ENCODE measurements at regions not wholly inside any gene's neighbourhood (a gene's known extent, or its start where the extent isn't known, plus 50 kb on each side); places are given as distances from the start of the nearest gene placed in this dataset.

GRCh38 chr2:226185616-226186211 lies 613.9 kb downstream of the IRS1 start:
- intact Hi-C loops (cut with DNase I, micrococcal nuclease): no loop called here
- H3K27ac ChIP-seq (ENCODE audit: low read depth in 1 of 2, low read length in 2 of 2): no peak overlapping the region
- no peaks in the 10 kb centered on the region for H3K36me3 Mint-ChIP-seq (ENCODE audit: low read depth)

GRCh38 chr2:226184940-226185615 lies 614.5 kb downstream of the IRS1 start:
- H3K9me3 Mint-ChIP-seq: no peaks in the 10 kb centered on the region
- CTCF ChIA-PET: no interaction called here
- H3K36me3 ChIP-seq (ENCODE audit: insufficient read depth, low read length): no peaks in the 10 kb centered on the region
- no peaks in the 10 kb centered on the region for H3K27me3 ChIP-seq (ENCODE audit: control insufficient read depth in 1 of 2, insufficient read depth in 2 of 2, low read length in 2 of 2)
- no peak for TF ChIP-seq CTCF (IDR thresholded peaks at IDR 0.05)
- no peak overlapping the region for H3K4me3 ChIP-seq (ENCODE audit: low read length)
- no peaks in the 10 kb centered on the region for H3K36me3 Mint-ChIP-seq (ENCODE audit: low read depth)
- H3K4me1 Mint-ChIP-seq (ENCODE audit: low read depth): no peaks in the 10 kb centered on the region
- H3K9me3 ChIP-seq (ENCODE audit: control insufficient read depth in 1 of 2, insufficient read depth in 1 of 2, low read length in 2 of 2): no peaks in the 10 kb centered on the region
- intact Hi-C loops (cut with DNase I, micrococcal nuclease): no loop called here
- peaks cover 24% of the 10 kb centered on the region for H3K27me3 Mint-ChIP-seq
- no peak overlapping the region for H3K27ac Mint-ChIP-seq
- DNase-seq: no peak
- no peaks in the 10 kb centered on the region for H3K4me1 ChIP-seq (ENCODE audit: insufficient read depth, low read length)
- H3K4me3 Mint-ChIP-seq: no peak overlapping the region
- H3K27ac ChIP-seq (ENCODE audit: low read depth in 1 of 2, low read length in 2 of 2): no peak overlapping the region
- POLR2A ChIA-PET: no interaction called here
- ATAC-seq (ENCODE audit: poor library complexity): no peak

More at GRCh38 chr2:226185616-226186211, 613.9 kb downstream of the IRS1 start:
- H3K4me1 Mint-ChIP-seq (ENCODE audit: low read depth): no peaks in the 10 kb centered on the region
- Histone ChIP-seq H3K27me3 (ENCODE audit: control insufficient read depth in 1 of 2, insufficient read depth in 2 of 2, low read length in 2 of 2) (no peaks in the 10 kb centered on the region), H3K9me3 (ENCODE audit: control insufficient read depth in 1 of 2, insufficient read depth in 1 of 2, low read length in 2 of 2) (no peaks in the 10 kb centered on the region), H3K36me3 (ENCODE audit: insufficient read depth, low read length) (no peaks in the 10 kb centered on the region), H3K4me3 (ENCODE audit: low read length) (no peak overlapping the region), H3K4me1 (ENCODE audit: insufficient read depth, low read length) (no peaks in the 10 kb centered on the region)
- peaks cover 24% of the 10 kb centered on the region for H3K27me3 Mint-ChIP-seq
- POLR2A ChIA-PET: no interaction called here
- CTCF ChIA-PET: no interaction called here
- ATAC-seq (ENCODE audit: poor library complexity): no peak
- no peaks in the 10 kb centered on the region for H3K9me3 Mint-ChIP-seq
- TF ChIP-seq CTCF (IDR thresholded peaks at IDR 0.05): no peak
- H3K4me3 Mint-ChIP-seq: no peak overlapping the region
- no peak overlapping the region for H3K27ac Mint-ChIP-seq
- no peak for DNase-seq

GRCh38 chr2:226184540-226184939 lies 615.1 kb downstream of the IRS1 start:
- no peaks in the 10 kb centered on the region for H3K36me3 Mint-ChIP-seq (ENCODE audit: low read depth)
- ChIA-PET POLR2A (no interaction called here), CTCF (interaction anchor here (0.9 kb wide), 1 partner anchor 618 kb away, joined by 3 read pairs; no protein-coding TSS in a partner anchor)
- Histone ChIP-seq H3K4me1 (ENCODE audit: insufficient read depth, low read length) (no peaks in the 10 kb centered on the region), H3K9me3 (ENCODE audit: control insufficient read depth in 1 of 2, insufficient read depth in 1 of 2, low read length in 2 of 2) (no peaks in the 10 kb centered on the region), H3K4me3 (ENCODE audit: low read length) (no peak overlapping the region), H3K27ac (ENCODE audit: low read depth in 1 of 2, low read length in 2 of 2) (no peak overlapping the region), H3K36me3 (ENCODE audit: insufficient read depth, low read length) (no peaks in the 10 kb centered on the region), H3K27me3 (ENCODE audit: control insufficient read depth in 1 of 2, insufficient read depth in 2 of 2, low read length in 2 of 2) (no peaks in the 10 kb centered on the region)
- no peak for ATAC-seq (ENCODE audit: poor library complexity)
- peaks cover 24% of the 10 kb centered on the region for H3K27me3 Mint-ChIP-seq
- TF ChIP-seq CTCF (IDR thresholded peaks at IDR 0.05): no peak
- H3K4me3 Mint-ChIP-seq: no peak overlapping the region
- DNase-seq: no peak
- H3K27ac Mint-ChIP-seq: no peak overlapping the region
- intact Hi-C loops (cut with DNase I, micrococcal nuclease): no loop called here
- H3K9me3 Mint-ChIP-seq: no peaks in the 10 kb centered on the region
- no peaks in the 10 kb centered on the region for H3K4me1 Mint-ChIP-seq (ENCODE audit: low read depth)
